T-helper 17 cell (primary cell): ENCODE measurements at regions not wholly inside any gene's neighbourhood (a gene's known extent, or its start where the extent isn't known, plus 50 kb on each side); places are given as distances from the start of the nearest gene placed in this dataset.

Experiments used
- ATAC-seq: fragments of 150-1000 bp; cut with Tn5 transposase; 2 replicates; pipeline ENCODE4 v1.10.0; 2021; ENCODE audit warnings: mild to moderate bottlenecking, moderate library complexity
- DNase-seq, 3 donors: peaks; one replicate each; pipeline versions ENCODE4 v3.0.0 to v3.0.0-alpha.2; 2020 to 2021
- H3K9me3 ChIP-seq: one replicate; pipeline ENCODE4 v1.7.0; 2013; ENCODE audit warnings: low read length, mild to moderate bottlenecking; ENCODE audit not compliant: control insufficient read depth, poor library complexity, severe bottlenecking
- H3K27ac Mint-ChIP-seq: one replicate; pipeline ENCODE4 v1.8.0; 2022; ENCODE audit warnings: mild to moderate bottlenecking, moderate library complexity, mixed read lengths
- H3K27me3 Mint-ChIP-seq: one replicate; pipeline ENCODE4 v1.8.0; 2022; ENCODE audit warnings: mixed read lengths
- H3K36me3 Mint-ChIP-seq: one replicate; pipeline ENCODE4 v1.8.0; 2022; ENCODE audit warnings: low read depth, mixed read lengths
- H3K4me1 Mint-ChIP-seq: one replicate; pipeline ENCODE4 v1.8.0; 2022; ENCODE audit warnings: mild to moderate bottlenecking, mixed read lengths
- H3K4me3 Mint-ChIP-seq: one replicate; pipeline ENCODE4 v1.8.0; 2022; ENCODE audit warnings: mild to moderate bottlenecking, moderate library complexity, mixed read lengths

DNA sequence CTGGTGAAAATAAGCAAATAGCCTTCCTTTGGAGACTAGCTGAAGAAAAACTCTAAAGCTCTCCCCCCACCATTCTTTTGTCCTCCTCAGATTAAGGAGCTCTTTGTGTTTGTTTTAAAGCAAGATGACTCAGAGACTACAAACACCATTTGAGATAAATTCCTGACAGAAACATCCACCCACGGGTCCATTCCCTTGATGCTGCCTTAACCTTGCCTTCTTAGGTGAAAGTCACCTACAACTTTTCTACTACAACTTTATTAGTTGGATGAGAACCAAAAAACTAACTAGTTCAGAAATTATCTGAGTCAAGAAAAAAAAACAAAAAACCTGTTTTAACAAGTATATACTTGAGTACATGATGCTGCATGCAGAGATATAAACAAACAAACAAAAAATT, 831.1 kb downstream of the NR2F1-AS1 start:
- ATAC-seq (no peak), DNase-seq (no peak)
- H3K27ac Mint-ChIP-seq: no peak overlapping the region
- H3K9me3 ChIP-seq: no peaks in the 10 kb centered on the region
- H3K27me3 Mint-ChIP-seq: no peaks in the 10 kb centered on the region
- no peak overlapping the region for H3K4me3 Mint-ChIP-seq
- H3K36me3 Mint-ChIP-seq: no peaks in the 10 kb centered on the region
- no peaks in the 10 kb centered on the region for H3K4me1 Mint-ChIP-seq

DNA sequence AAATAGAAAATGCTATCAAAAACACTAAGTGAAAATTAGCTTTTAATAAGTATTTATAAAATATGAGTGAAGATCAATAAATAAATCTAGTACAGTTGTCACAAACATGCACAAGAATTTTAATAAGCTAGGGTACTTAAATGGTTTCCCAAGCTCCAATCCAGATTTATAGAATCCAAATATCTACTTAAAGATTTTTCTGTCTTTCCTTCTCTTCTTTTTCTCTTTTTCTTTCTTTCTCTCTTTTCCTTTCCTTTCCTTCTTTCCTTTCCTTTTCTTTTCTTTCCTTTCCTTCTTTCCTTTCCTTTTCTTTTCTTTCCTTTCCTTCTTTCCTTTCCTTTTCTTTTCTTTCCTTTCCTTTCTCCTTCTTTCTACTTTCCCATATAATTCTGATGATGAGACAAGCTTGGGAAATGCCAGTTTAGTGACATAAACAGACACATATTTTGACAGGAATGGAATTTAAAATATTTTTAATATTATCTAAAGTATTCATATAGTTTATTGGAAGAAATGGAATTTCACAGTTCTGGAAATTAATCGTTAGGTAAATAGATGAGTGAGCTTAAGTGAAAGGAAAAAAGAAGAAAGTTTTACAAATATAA, 832.8 kb downstream of the NR2F1-AS1 start:
- H3K9me3 ChIP-seq: no peaks in the 10 kb centered on the region
- Mint-ChIP-seq H3K27ac (no peak overlapping the region), H3K36me3 (no peaks in the 10 kb centered on the region), H3K4me3 (no peak overlapping the region), H3K4me1 (no peaks in the 10 kb centered on the region), H3K27me3 (no peaks in the 10 kb centered on the region)
- ATAC-seq: no peak
- DNase-seq: no peak

DNA sequence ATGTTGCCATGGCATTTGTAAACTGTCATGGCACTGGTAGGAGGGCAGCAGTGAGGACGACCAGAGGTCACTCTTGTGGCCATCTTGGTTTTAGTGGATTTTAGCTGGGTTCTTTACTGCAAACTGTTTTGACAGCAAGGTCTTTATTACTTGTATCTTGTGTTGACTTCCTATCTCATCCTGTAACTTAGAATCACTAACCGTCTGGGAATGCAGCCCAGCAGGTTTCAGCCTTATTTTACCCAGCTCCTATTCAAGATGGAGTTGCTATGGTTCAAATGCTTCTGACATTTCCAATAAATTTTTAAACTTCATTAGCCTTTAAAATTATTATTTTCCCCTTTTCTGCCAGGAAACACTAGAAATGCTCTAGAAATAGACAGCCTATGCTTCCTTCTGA, 839.1 kb downstream of the NR2F1-AS1 start:
- Mint-ChIP-seq H3K4me1 (no peaks in the 10 kb centered on the region), H3K27me3 (no peaks in the 10 kb centered on the region), H3K36me3 (no peaks in the 10 kb centered on the region), H3K27ac (no peak overlapping the region), H3K4me3 (no peak overlapping the region)
- ATAC-seq: no peak
- H3K9me3 ChIP-seq: no peaks in the 10 kb centered on the region
- no peak for DNase-seq

DNA sequence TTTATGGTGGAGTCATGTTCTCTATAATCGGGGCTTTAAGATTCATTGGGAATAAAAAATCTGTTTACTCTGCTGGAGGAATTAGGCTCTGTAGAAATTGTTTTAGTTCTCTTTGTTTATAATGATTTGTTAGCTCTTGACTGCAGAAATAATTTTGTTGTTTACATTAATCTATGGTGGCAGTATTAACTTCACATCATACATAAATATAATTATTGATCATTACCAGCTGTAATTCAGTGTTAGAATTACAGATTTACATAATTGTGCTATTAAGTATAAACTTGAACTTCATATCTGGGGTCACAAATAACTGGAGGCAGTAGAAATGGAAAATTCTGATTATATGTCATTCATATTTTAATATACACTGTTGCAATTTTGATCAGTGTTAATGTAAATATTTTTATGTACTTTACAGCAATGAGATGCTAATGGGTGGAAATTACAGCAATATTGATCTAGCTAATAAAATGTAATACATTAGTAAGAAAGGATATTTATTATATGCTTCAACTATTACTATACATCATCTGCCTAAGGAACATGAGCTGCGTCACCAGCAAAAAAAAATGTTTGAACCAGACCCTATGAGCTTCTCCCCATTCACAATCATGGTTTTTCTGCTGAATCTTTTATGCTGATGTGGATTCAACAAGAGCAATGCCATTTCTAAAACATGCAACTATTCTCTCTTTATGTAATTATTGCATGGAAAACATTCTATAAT, 846.6 kb downstream of the NR2F1-AS1 start:
- Mint-ChIP-seq H3K36me3 (no peaks in the 10 kb centered on the region), H3K4me1 (no peaks in the 10 kb centered on the region), H3K4me3 (no peak overlapping the region), H3K27me3 (no peaks in the 10 kb centered on the region), H3K27ac (no peak overlapping the region)
- ATAC-seq (no peak), DNase-seq (no peak)
- H3K9me3 ChIP-seq: no peaks in the 10 kb centered on the region

DNA sequence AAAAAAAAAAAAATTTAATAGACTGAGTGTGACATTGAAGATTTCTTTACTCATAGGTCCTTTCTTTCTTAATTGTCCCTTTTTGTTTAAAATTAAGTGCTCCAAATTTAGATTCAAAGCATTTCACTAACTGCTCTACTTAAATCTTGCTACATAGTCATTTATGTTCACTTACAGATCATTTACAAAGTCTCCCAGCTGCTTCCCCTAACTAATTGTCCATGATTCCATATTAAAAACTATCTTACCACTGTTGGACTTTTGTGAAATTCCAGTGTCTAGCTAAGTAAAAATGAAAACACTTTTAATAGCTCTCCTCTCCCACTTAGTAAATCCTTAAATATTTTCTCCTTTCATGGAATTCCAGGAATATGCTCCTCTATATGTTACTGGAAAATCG, 850.5 kb downstream of the NR2F1-AS1 start:
- Mint-ChIP-seq H3K36me3 (no peaks in the 10 kb centered on the region), H3K4me3 (no peak overlapping the region), H3K4me1 (no peaks in the 10 kb centered on the region), H3K27ac (no peak overlapping the region), H3K27me3 (no peaks in the 10 kb centered on the region)
- ATAC-seq (no peak), DNase-seq (no peak)
- no peaks in the 10 kb centered on the region for H3K9me3 ChIP-seq

DNA sequence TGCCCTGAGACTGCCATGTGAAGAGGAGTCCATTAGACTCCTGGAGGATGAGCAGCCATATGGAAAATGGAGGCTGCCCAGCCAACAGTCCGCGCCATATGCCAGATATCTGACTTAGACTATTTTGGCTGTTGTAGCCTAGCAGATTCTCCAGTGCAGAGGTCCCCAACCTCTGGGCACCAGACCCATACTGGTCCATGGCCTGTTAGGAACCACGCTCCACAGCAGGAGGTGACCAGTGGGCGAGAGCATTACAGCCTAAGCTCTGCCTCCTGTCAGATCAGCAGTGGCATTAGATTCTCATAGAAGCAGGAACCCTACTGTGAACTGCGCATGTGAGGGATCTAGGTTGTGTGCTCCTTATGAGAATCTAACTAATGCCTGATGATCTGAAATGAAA, 851.9 kb downstream of the NR2F1-AS1 start:
- no peak overlapping the region for H3K27ac Mint-ChIP-seq
- H3K4me1 Mint-ChIP-seq: no peaks in the 10 kb centered on the region
- no peaks in the 10 kb centered on the region for H3K27me3 Mint-ChIP-seq
- H3K9me3 ChIP-seq: no peaks in the 10 kb centered on the region
- DNase-seq: no peak
- no peaks in the 10 kb centered on the region for H3K36me3 Mint-ChIP-seq
- no peak overlapping the region for H3K4me3 Mint-ChIP-seq
- no peak for ATAC-seq

DNA sequence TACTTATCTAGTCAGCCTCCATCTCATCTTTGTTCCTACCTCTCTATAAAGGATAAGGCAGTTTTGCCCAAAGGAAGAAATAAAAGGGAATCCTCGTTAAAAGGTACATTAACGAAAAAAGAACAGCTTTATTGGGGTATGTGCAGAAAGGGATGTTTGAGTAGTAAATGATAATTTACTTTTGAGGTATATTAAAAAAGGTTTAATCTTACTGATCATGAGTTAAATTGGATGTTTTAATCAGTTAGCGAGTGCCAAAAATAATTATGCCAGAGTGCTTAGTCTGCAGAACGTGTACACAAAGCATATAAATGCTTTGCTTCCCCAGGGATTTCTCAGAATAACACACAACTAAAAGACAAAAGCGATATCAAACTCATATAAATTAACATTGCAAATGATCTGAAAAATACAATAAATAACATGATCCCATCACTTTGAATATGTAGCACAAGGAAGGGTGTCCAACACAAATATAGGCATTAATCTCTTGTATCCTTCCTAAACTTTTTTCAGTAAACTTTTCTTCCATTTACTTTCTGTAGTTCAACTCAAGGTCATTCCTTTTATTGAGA, 865.0 kb downstream of the NR2F1-AS1 start:
- Mint-ChIP-seq H3K4me3 (no peak overlapping the region), H3K36me3 (no peaks in the 10 kb centered on the region), H3K27ac (no peak overlapping the region), H3K4me1 (no peaks in the 10 kb centered on the region), H3K27me3 (no peaks in the 10 kb centered on the region)
- no peak for DNase-seq
- ATAC-seq: no peak
- H3K9me3 ChIP-seq: no peaks in the 10 kb centered on the region

DNA sequence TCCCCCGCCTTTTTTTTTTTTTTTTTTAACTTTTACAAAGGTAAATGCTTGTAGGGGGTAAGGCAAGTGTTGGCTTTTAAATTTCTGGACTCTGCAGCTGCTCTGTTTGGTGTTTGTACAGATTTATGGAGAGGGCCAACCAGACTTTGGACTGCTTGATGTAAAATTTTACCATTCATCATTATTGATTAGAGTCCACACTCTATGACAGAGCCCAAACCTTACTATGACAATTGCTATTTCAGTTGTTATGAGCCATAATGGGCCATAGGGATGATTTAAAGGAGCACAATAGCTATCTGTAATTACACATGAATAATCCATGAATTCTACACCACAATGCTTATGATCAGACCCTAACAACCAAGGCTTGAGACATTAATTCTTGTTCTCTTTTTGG, 867.2 kb downstream of the NR2F1-AS1 start:
- ATAC-seq (no peak), DNase-seq (no peak)
- H3K4me1 Mint-ChIP-seq: no peaks in the 10 kb centered on the region
- H3K27ac Mint-ChIP-seq: no peak overlapping the region
- no peaks in the 10 kb centered on the region for H3K9me3 ChIP-seq
- H3K36me3 Mint-ChIP-seq: no peaks in the 10 kb centered on the region
- H3K27me3 Mint-ChIP-seq: no peaks in the 10 kb centered on the region
- H3K4me3 Mint-ChIP-seq: no peak overlapping the region

DNA sequence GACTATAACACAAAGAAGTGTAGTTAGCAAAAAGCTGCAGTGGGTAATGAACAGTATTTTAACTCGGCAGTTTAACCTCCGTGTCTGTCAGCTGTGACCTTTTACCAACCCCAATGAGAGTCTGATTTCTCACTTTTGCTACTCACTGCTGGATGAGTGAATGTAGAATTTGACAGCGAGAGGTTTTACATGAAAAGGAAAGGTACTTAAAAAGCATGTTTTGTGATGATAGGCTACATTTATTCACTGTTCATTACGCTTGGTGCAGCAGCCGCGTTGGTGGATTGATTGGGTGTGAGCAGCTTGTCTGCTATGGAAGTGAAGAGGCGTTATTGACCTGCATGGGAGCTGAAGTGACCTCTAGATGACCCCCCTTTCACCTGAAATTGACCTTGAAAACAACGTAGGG, 867.7 kb downstream of the NR2F1-AS1 start:
- no peaks in the 10 kb centered on the region for H3K36me3 Mint-ChIP-seq
- no peak for DNase-seq
- H3K27me3 Mint-ChIP-seq: no peaks in the 10 kb centered on the region
- ATAC-seq: no peak
- H3K27ac Mint-ChIP-seq: no peak overlapping the region
- no peaks in the 10 kb centered on the region for H3K9me3 ChIP-seq
- no peak overlapping the region for H3K4me3 Mint-ChIP-seq
- no peaks in the 10 kb centered on the region for H3K4me1 Mint-ChIP-seq

DNA sequence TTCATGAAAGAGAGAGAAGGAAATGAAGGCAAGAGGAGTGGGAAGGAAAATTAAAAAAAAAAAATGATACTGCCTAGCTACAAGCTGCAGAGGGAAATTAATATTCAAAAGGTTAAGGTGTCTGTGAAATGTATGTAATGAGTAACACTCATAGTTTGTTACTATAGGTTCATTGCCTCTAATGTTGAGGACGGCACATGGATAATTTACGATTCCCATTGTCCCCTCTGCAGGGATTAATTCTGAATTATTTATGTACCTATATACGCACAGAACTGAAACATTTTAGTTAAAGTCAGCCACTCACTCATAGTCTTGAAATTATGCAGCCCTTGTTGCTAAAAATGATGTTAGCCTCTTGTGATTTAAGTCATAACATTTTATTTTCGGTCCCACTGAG, 869.1 kb downstream of the NR2F1-AS1 start:
- no peak for ATAC-seq
- H3K4me1 Mint-ChIP-seq: no peaks in the 10 kb centered on the region
- no peaks in the 10 kb centered on the region for H3K36me3 Mint-ChIP-seq
- H3K9me3 ChIP-seq: no peaks in the 10 kb centered on the region
- DNase-seq: no peak
- H3K4me3 Mint-ChIP-seq: no peak overlapping the region
- H3K27me3 Mint-ChIP-seq: no peaks in the 10 kb centered on the region
- H3K27ac Mint-ChIP-seq: no peak overlapping the region

DNA sequence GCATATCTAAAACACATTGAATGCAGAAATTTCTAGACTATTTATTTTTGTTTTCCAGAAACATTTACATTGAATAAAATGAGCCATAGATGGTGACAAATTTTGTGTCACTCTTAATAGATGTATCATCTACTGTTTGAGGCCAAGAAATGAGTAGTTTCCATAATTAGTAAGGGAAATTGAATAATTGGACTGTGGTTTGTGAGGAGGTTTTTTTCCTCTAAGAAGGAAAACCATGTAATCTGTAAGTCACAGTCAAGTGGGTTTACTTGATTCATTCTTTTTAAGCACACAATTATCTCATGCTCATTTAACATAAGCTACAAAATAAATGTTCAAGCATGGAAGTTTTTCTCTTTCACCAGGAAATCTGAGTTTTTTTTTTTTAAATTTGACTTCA, 876.4 kb downstream of the NR2F1-AS1 start:
- DNase-seq (no peak), ATAC-seq (no peak)
- Mint-ChIP-seq H3K27ac (no peak overlapping the region), H3K36me3 (no peaks in the 10 kb centered on the region), H3K27me3 (no peaks in the 10 kb centered on the region), H3K4me1 (no peaks in the 10 kb centered on the region), H3K4me3 (no peak overlapping the region)
- no peaks in the 10 kb centered on the region for H3K9me3 ChIP-seq

DNA sequence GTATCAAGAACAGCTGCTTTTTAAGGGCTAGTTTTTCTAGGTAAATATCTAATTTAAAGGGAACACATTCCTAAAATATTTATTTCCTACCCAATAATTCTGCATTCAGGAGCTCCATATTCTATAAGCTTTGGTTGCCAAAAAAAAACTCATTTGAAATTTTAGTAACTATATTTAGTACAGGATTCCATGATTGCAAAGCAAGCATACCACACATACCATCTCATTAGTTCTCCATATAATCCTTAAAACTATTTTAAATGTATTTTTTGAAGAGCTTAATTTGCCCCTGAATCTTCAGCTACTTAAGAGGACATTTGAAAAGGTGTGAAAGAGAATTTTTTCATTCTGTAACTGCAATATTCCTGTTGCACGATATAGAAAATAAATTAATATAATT, 877.0 kb downstream of the NR2F1-AS1 start:
- Mint-ChIP-seq H3K27ac (no peak overlapping the region), H3K36me3 (no peaks in the 10 kb centered on the region), H3K4me1 (no peaks in the 10 kb centered on the region), H3K4me3 (no peak overlapping the region), H3K27me3 (no peaks in the 10 kb centered on the region)
- DNase-seq (no peak), ATAC-seq (no peak)
- no peaks in the 10 kb centered on the region for H3K9me3 ChIP-seq

DNA sequence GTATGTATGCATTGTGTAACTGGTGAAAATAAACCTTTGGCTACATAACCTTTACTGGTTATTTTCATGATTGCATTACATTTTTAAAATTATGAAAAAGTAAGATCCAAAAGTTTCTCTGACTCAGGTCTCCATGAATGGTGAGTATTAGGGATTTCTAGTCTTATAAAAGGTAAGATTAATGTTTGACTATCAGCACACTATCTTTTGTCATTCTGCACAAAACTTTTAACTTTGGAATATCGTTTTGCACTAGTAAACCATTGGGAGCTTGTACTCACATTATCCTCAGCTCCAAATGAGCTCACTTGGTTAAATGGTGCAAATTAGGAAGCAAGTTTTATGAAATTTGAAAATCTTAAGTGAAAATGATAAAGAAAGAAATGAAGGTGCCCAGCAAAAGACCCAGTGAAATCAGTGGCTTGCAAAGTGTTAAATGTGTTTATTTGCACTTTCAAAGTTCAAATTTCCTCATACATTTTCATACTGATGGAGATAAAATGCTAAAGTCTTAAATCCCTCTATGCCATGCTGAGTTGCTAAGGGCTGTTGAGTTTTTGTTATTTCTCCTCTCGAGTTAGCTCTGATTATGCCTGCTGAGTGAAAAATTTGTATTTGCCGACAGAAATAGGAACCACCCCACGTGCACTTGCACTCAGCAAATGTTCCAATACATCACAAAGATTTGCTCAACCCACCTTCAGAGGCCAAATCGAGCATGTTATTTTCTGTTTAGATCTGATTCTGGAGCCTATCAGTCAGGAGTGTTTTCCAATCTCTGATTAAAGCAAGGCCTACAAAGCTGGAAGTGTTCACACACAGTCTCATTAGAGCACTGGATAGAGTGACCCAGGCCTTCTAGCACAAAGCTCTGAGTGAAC, 885.7 kb downstream of the NR2F1-AS1 start:
- ATAC-seq (no peak), DNase-seq (no peak)
- H3K9me3 ChIP-seq: no peaks in the 10 kb centered on the region
- Mint-ChIP-seq H3K27me3 (no peaks in the 10 kb centered on the region), H3K4me3 (no peak overlapping the region), H3K4me1 (no peaks in the 10 kb centered on the region), H3K27ac (no peak overlapping the region), H3K36me3 (no peaks in the 10 kb centered on the region)
